Upper lobe of left lung (tissue), 4 donors: ENCODE measurements at regions not wholly inside any gene's neighbourhood (a gene's known extent, or its start where the extent isn't known, plus 50 kb on each side); places are given as distances from the start of the nearest gene placed in this dataset.

Experiments used
- POLR2A ChIP-seq, 4 donors: fragments of 450-650 bp; IDR thresholded peaks; one replicate each; pipeline ENCODE4 v1.5.1; 2016 to 2017; ENCODE audit warnings: antibody characterized with exemption in 4 of 4, mild to moderate bottlenecking in 2 of 4
- TF ChIP-seq, protein P1 (sequence below), 6 experiments: fragments of 450-650 bp in 4 of 6; fragments of 200-600 bp in 2 of 6; sonication (generic) in 2 of 6; IDR thresholded peaks; one replicate each; pipeline ENCODE4 v1.5.1; 2016 to 2019; ENCODE audit warnings: antibody characterized with exemption in 6 of 6

DNA sequence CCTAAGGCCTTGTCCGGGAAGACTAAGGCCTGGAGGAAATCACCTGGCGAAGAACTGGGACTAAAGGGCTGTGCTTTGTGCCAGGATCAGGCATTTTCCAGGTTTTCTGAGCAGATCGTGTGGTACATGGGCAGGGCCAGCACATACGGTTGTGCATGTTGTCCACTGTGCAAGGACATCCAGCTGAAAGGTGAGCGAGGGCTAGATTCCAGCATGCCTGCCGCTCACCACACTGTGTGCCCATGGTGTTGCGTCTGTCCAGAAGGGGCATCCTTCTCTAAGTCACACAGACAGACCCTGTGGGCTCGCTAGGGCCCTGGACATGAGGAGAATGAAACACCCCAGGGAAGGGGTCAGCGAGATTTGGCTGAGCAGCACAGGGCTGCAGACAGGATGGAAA lies 80.3 kb upstream of the TAF1B start:
- TF ChIP-seq, protein P1, sequence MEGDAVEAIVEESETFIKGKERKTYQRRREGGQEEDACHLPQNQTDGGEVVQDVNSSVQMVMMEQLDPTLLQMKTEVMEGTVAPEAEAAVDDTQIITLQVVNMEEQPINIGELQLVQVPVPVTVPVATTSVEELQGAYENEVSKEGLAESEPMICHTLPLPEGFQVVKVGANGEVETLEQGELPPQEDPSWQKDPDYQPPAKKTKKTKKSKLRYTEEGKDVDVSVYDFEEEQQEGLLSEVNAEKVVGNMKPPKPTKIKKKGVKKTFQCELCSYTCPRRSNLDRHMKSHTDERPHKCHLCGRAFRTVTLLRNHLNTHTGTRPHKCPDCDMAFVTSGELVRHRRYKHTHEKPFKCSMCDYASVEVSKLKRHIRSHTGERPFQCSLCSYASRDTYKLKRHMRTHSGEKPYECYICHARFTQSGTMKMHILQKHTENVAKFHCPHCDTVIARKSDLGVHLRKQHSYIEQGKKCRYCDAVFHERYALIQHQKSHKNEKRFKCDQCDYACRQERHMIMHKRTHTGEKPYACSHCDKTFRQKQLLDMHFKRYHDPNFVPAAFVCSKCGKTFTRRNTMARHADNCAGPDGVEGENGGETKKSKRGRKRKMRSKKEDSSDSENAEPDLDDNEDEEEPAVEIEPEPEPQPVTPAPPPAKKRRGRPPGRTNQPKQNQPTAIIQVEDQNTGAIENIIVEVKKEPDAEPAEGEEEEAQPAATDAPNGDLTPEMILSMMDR (IDR thresholded peaks at IDR 0.05): no peak
- no peak for TF ChIP-seq POLR2A (IDR thresholded peaks at IDR 0.05)
